GM19438 (cell line): ENCODE measurements at regions not wholly inside any gene's neighbourhood (a gene's known extent, or its start where the extent isn't known, plus 50 kb on each side); places are given as distances from the start of the nearest gene placed in this dataset.
"Not testable (repeated sequence)": the region's sequence is repeated elsewhere in the genome, so short reads cannot be mapped to it uniquely, and the experiment has no call there.

Source experiments
- ATAC-seq: cut with Tn5 transposase; IDR thresholded peaks from one replicate; pipeline ENCODE4 v1.9.1; 2021; ENCODE audit warnings: low read depth; ENCODE audit not compliant: unreplicated experiment

- ATAC-seq, result not testable (repeated sequence)
Observed at GRCh38 chr7:67358316-67358715, 361.7 kb downstream of the TYW1 start.

- ATAC-seq, result not testable (repeated sequence)
Observed at GRCh38 chr7:67358738-67359137, 362.1 kb downstream of the TYW1 start.

- no peak for ATAC-seq
Observed at GRCh38 chr7:67359900-67360299, 363.3 kb downstream of the TYW1 start.

GRCh38 chr7:67361150-67361549, 364.5 kb downstream of the TYW1 start:
- no peak for ATAC-seq

GRCh38 chr7:67364441-67365017, 367.9 kb downstream of the TYW1 start:
- ATAC-seq, result no peak

- peak; percentile 97 for ATAC-seq
Observed at GRCh38 chr7:67371429-67372305, 375.0 kb downstream of the TYW1 start.

GRCh38 chr7:67373389-67373788, 376.8 kb downstream of the TYW1 start:
- not testable (repeated sequence) for ATAC-seq

- ATAC-seq, result no peak
Observed at GRCh38 chr7:67375427-67375826, 378.8 kb downstream of the TYW1 start.

GRCh38 chr7:67377939-67378862, 381.6 kb downstream of the TYW1 start:
- peak; percentile 96 for ATAC-seq

- ATAC-seq, result no peak
Observed at GRCh38 chr7:67380326-67380725, 383.7 kb downstream of the TYW1 start.

- ATAC-seq, result no peak
Observed at GRCh38 chr7:67380858-67381257, 384.2 kb downstream of the TYW1 start.

- no peak for ATAC-seq
Observed at GRCh38 chr7:67387851-67388250, 391.2 kb downstream of the TYW1 start.

GRCh38 chr7:67391168-67391567, 394.5 kb downstream of the TYW1 start:
- ATAC-seq, result no peak

- no peak for ATAC-seq
Observed at GRCh38 chr7:67392596-67393438, 396.2 kb downstream of the TYW1 start.

- no peak for ATAC-seq
Observed at GRCh38 chr7:67393903-67394302, 397.3 kb downstream of the TYW1 start.

- no peak for ATAC-seq
Observed at GRCh38 chr7:67398916-67399315, 402.3 kb downstream of the TYW1 start.

GRCh38 chr7:67401492-67401891, 404.9 kb downstream of the TYW1 start:
- ATAC-seq, result no peak

GRCh38 chr7:67402280-67402679, 405.6 kb downstream of the TYW1 start:
- no peak for ATAC-seq

GRCh38 chr7:67406976-67407375, 410.3 kb downstream of the TYW1 start:
- no peak for ATAC-seq

- ATAC-seq, result no peak
Observed at GRCh38 chr7:67407392-67408071, 410.9 kb downstream of the TYW1 start.
